HCT116 (cell line): ENCODE measurements at regions not wholly inside any gene's neighbourhood (a gene's known extent, or its start where the extent isn't known, plus 50 kb on each side); places are given as distances from the start of the nearest gene placed in this dataset.
A peak's percentile ranks its signal among the peaks of the same experiment; 100 is the strongest.

Source experiments
- ATAC-seq: fragments of 200-7000 bp; cut with Tn5 transposase; 2 replicates; pipeline ENCODE4 v1.9.1; 2020; ENCODE audit warnings: mild to moderate bottlenecking, moderate library complexity
- BruUV-seq: library from RNA; stranded (reverse); fragments of 400-500 nt; replicated peaks from 2 replicates; lab custom pipeline; 2021; lab: Mats Ljungman, UMichigan
- CTCF ChIA-PET: fragments of 300-600 bp; sonication (Branson Sonifier 250); formaldehyde crosslinking; loops from one replicate; lab custom pipeline; 2021; ENCODE audit warnings: antibody characterized with exemption; lab: Charles Lee
- POLR2A ChIA-PET: fragments of 300-600, 350-600 bp; sonication (Branson Sonifier 250); formaldehyde crosslinking; loops from one replicate; lab custom pipeline; 2021; ENCODE audit warnings: antibody characterized with exemption; lab: Charles Lee
- RAD21 ChIA-PET, 2 experiments: fragments of 300-600 bp; sonication (Branson Sonifier 250); formaldehyde crosslinking; loops; one replicate each; lab custom pipeline; 2023; ENCODE audit warnings: low total read pairs in 2 of 2; ENCODE audit not compliant: uncharacterized antibody in 2 of 2, unreplicated experiment in 2 of 2, low non-redundant PET in 1 of 2; lab: Charles Lee
- DNase-seq: peaks from one replicate; pipeline ENCODE4 v3.0.0-alpha.2; 2010; ENCODE audit warnings: low read depth, low spot score
- H2AFZ ChIP-seq: fragments of 200-600 bp; shearing (Covaris generic), sonication (generic); 2 replicates; pipeline ENCODE4 v1.6.1; 2017; ENCODE audit warnings: low read depth, mixed run types, mixed read lengths, antibody characterized with exemption, low read length; ENCODE audit not compliant: poor library complexity, severe bottlenecking
- H3K27ac ChIP-seq: 2 replicates; pipeline ENCODE4 v1.5.1; 2012; ENCODE audit warnings: low read depth, low read length
- H3K27me3 ChIP-seq: fragments of 200-600 bp; sonication (generic); 2 replicates; pipeline ENCODE4 v1.6.1; 2016; ENCODE audit warnings: mixed run types, low read length, mixed read lengths; ENCODE audit not compliant: insufficient read depth
- H3K36me3 ChIP-seq, 2 experiments: fragments of 200-500 bp in 1 of 2; fragments of 200-600 bp in 1 of 2; sonication (Bioruptor generic) in 1 of 2; sonication (generic) in 1 of 2; 2 replicates each; pipeline versions ENCODE4 v1.5.1 to v1.6.1; 2014 to 2016; ENCODE audit warnings: low read length in 2 of 2, inconsistent platforms in 1 of 2, mixed read lengths in 1 of 2, mixed run types in 1 of 2; ENCODE audit not compliant: insufficient read depth in 2 of 2, control insufficient read depth in 1 of 2
- H3K4me1 ChIP-seq, 2 experiments: fragments of 200-600 bp in 1 of 2; sonication (generic) in 1 of 2; 2 replicates each; pipeline versions ENCODE4 v1.5.1 to v1.6.1; 2012 to 2017; ENCODE audit warnings: low read length in 2 of 2, inconsistent platforms in 1 of 2, mild to moderate bottlenecking in 1 of 2, mixed read lengths in 1 of 2, mixed run types in 1 of 2, moderate library complexity in 1 of 2; ENCODE audit not compliant: insufficient read depth in 2 of 2, control insufficient read depth in 1 of 2
- H3K4me2 ChIP-seq: fragments of 200-600 bp; sonication (generic); 2 replicates; pipeline ENCODE4 v1.6.1; 2017; ENCODE audit warnings: mixed run types, low read length, mixed read lengths
- H3K4me3 ChIP-seq, 2 experiments: fragments of 200-600 bp in 1 of 2; sonication (generic) in 1 of 2; replicated peaks in 1 of 2; 2 replicates each; pipeline ENCODE4 v1.5.1; 2011 to 2016; ENCODE audit warnings: low read length in 2 of 2, control low read depth in 1 of 2, low read depth in 1 of 2, mild to moderate bottlenecking in 1 of 2, mixed read lengths in 1 of 2, mixed run types in 1 of 2
- H3K79me2 ChIP-seq: fragments of 200-600 bp; sonication (generic); 2 replicates; pipeline ENCODE4 v1.6.1; 2017; ENCODE audit warnings: mild to moderate bottlenecking, mixed run types, low read length, moderate library complexity, mixed read lengths; ENCODE audit not compliant: insufficient read depth
- H3K9ac ChIP-seq: fragments of 200-600 bp; sonication (generic); 2 replicates; pipeline ENCODE4 v1.6.1; 2016; ENCODE audit warnings: low read length, mixed read lengths
- H3K9me2 ChIP-seq: fragments of 200-600 bp; sonication (generic), shearing (Covaris generic); 2 replicates; pipeline ENCODE4 v1.6.1; 2017; ENCODE audit warnings: mixed run types, mild to moderate bottlenecking, moderate library complexity; ENCODE audit not compliant: insufficient read depth
- H3K9me3 ChIP-seq, 2 experiments: fragments of 200-500 bp in 1 of 2; fragments of 200-600 bp in 1 of 2; sonication (Bioruptor generic) in 1 of 2; sonication (generic) in 1 of 2; 2 replicates each; pipeline ENCODE4 v1.6.1; 2014 to 2017; ENCODE audit warnings: low read length in 2 of 2, mixed read lengths in 2 of 2, inconsistent platforms in 1 of 2, low read depth in 1 of 2, mild to moderate bottlenecking in 1 of 2, mixed run types in 1 of 2, moderate library complexity in 1 of 2; ENCODE audit not compliant: control insufficient read depth in 1 of 2, insufficient read depth in 1 of 2
- H4K20me1 ChIP-seq: fragments of 200-600 bp; sonication (generic), shearing (Covaris generic); 2 replicates; pipeline ENCODE4 v1.6.1; 2017; ENCODE audit warnings: mixed run types, mild to moderate bottlenecking, moderate library complexity; ENCODE audit not compliant: insufficient read depth
- EGR1 ChIP-seq: IDR thresholded peaks from 2 replicates; pipeline ENCODE4 v1.6.1; 2012; ENCODE audit warnings: low read depth
- EZH2 ChIP-seq: fragments of 200-600 bp; sonication (generic); IDR thresholded peaks from 2 replicates; pipeline ENCODE4 v1.6.1; 2017; ENCODE audit warnings: antibody characterized with exemption, mixed run types
- FOSL1 ChIP-seq: IDR thresholded peaks from 2 replicates; pipeline ENCODE4 v1.6.1; 2012; ENCODE audit warnings: low read depth
- RAD21 ChIP-seq: IDR thresholded peaks from 2 replicates; pipeline ENCODE4 v1.6.1; 2012; ENCODE audit warnings: low read depth, mild to moderate bottlenecking
- TCF7L2 ChIP-seq: IDR thresholded peaks from 2 replicates; pipeline ENCODE4 v1.7.0; 2011; ENCODE audit warnings: borderline replicate concordance, inconsistent platforms; ENCODE audit not compliant: insufficient read depth, insufficient read length; ENCODE audit errors: extremely low read depth
- ZNF274 ChIP-seq: fragments of 200-500 bp; sonication (Bioruptor generic); IDR thresholded peaks from 2 replicates; pipeline ENCODE4 v1.6.1; 2014; ENCODE audit warnings: mild to moderate bottlenecking, low read depth, low read length, inconsistent platforms
- intact Hi-C: fragments of 100-400 bp; cut with micrococcal nuclease; formaldehyde crosslinking; loops from 2 replicates; pipeline ENCODE4 v1.10.0; 2022
- TF ChIP-seq, protein P1 (sequence below), 3 experiments: fragments of 200-600 bp in 1 of 3; sonication (generic) in 1 of 3; IDR thresholded peaks in 2 of 3; conservative IDR thresholded peaks in 1 of 3; 2 replicates each; pipeline ENCODE4 v1.5.1; 2012 to 2017; ENCODE audit warnings: low read depth in 2 of 3, low read length in 2 of 3, antibody characterized with exemption in 1 of 3, borderline replicate concordance in 1 of 3, control low read depth in 1 of 3, mild to moderate bottlenecking in 1 of 3, mixed read lengths in 1 of 3, mixed run types in 1 of 3, moderate library complexity in 1 of 3; ENCODE audit not compliant: insufficient read depth in 1 of 3

DNA sequence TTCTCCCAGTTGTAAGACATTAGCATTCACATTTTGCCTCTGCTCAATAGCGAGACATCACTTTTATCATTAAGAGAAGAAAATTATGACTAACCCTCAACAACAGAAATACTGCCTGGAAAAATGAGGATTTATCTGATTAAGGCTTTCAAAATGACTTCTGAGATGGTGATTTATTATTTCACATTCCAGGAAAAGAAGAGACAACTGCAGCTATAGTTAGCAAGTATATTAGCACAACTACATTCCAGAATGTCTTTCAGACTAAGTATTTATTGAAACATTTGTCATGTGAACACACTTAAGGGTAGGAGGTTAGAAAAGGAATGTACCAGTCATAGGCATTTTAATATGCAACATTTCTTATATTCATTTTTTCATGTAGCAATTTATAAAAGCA lies 162.0 kb downstream of the IQUB start (continued):
- no peak for TF ChIP-seq EZH2
- no peak for TF ChIP-seq TCF7L2
- no peak for TF ChIP-seq RAD21
- TF ChIP-seq ZNF274: no peak

GRCh38 chr7:123367484-123368122 lies 166.8 kb downstream of the IQUB start:
- Histone ChIP-seq H3K79me2 (no peaks in the 10 kb centered on the region), H3K27ac (no peak overlapping the region), H3K4me2 (peak overlapping the region; percentile 46), H3K36me3 (no peaks in the 10 kb centered on the region), H3K9ac (no peak overlapping the region), H2AFZ (peak overlapping the region; percentile 24), H3K4me1 (no peaks in the 10 kb centered on the region)
- CTCF ChIA-PET: interaction anchor here (0.6 to 2.9 kb wide), 17 partner anchors 8 to 564 kb away, joined by 3 to 56 read pairs (median 4); partner anchors contain the start of gene CADPS2
- BruUV-seq: no TSS peak
- intact Hi-C loops: loop anchor here (1.0 to 10.0 kb wide), 4 partner anchors 159 to 473 kb away; no protein-coding TSS in a partner anchor
- TF ChIP-seq, protein P1, sequence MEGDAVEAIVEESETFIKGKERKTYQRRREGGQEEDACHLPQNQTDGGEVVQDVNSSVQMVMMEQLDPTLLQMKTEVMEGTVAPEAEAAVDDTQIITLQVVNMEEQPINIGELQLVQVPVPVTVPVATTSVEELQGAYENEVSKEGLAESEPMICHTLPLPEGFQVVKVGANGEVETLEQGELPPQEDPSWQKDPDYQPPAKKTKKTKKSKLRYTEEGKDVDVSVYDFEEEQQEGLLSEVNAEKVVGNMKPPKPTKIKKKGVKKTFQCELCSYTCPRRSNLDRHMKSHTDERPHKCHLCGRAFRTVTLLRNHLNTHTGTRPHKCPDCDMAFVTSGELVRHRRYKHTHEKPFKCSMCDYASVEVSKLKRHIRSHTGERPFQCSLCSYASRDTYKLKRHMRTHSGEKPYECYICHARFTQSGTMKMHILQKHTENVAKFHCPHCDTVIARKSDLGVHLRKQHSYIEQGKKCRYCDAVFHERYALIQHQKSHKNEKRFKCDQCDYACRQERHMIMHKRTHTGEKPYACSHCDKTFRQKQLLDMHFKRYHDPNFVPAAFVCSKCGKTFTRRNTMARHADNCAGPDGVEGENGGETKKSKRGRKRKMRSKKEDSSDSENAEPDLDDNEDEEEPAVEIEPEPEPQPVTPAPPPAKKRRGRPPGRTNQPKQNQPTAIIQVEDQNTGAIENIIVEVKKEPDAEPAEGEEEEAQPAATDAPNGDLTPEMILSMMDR (IDR thresholded peaks at IDR 0.05 in 2 of 3, conservative IDR thresholded peaks at IDR 0.05 in 1 of 3; ENCODE audit: borderline replicate concordance in 1 of 3, insufficient read depth in 1 of 3, low read depth in 2 of 3, low read length in 2 of 3): peak; percentile 67 to 76 (median 72); a peak in 5 of 6 replicates
- peak; percentile 84 for TF ChIP-seq RAD21
- 0 out of 2 replicates have a peak, but pooled peaks have one; percentile 10 for TF ChIP-seq EGR1
- TF ChIP-seq FOSL1: no peak
- TF ChIP-seq, all 23 proteins: peak for 3
- ATAC-seq (peak; percentile 96), DNase-seq (peak; percentile 45)
- ChIA-PET POLR2A (interaction anchor here (1.1 kb wide), 1 partner anchor 160 kb away, joined by 3 read pairs; no protein-coding TSS in a partner anchor), RAD21 (interaction anchor here (1.4 to 1.8 kb wide), 2 partner anchors 159 kb away, joined by 6 to 9 read pairs; no protein-coding TSS in a partner anchor)
- Histone ChIP-seq H3K9me3 (no peaks in the 10 kb centered on the region), H4K20me1 (no peaks in the 10 kb centered on the region), H3K4me3 (no peak overlapping the region), H3K27me3 (no peaks in the 10 kb centered on the region), H3K9me2 (no peaks in the 10 kb centered on the region)
